ENCODE measurements at regions not wholly inside any gene's neighbourhood (a gene's known extent, or its start where the extent isn't known, plus 50 kb on each side); places are given as distances from the start of the nearest gene placed in this dataset.
"Not testable (repeated sequence)": the region's sequence is repeated elsewhere in the genome, so short reads cannot be mapped to it uniquely, and the experiment has no call there.

GRCh38 chr1:30137001-30137400 lies 586.4 kb downstream of the MATN1 start:
- Histone ChIP-seq H3K27ac (ENCODE audit: low read length) (no peak overlapping the region), H3K4me3 (ENCODE audit: low read length in 2 of 2) (no peak overlapping the region), H3K9me3 (ENCODE audit: control insufficient read depth in 2 of 2, low read length in 2 of 2) (peaks cover 0 to 4% of the 10 kb centered on the region in 2 donors), H3K4me1 (ENCODE audit: control insufficient read depth, insufficient read depth, low read length) (no peaks in the 10 kb centered on the region), H3K36me3 (ENCODE audit: control insufficient read depth in 2 of 2, insufficient read depth in 2 of 2, low read length in 2 of 2) (no peaks in the 10 kb centered on the region), H3K27me3 (ENCODE audit: control insufficient read depth in 1 of 2, insufficient read depth in 2 of 2, low read length in 2 of 2) (peaks cover 6 to 14% of the 10 kb centered on the region in 2 donors), H3K9ac (ENCODE audit: low read length in 2 of 2) (no peak overlapping the region)

- H3K4me3 ChIP-seq (ENCODE audit: low read length in 2 of 2): no peak overlapping the region
- H3K27ac ChIP-seq (ENCODE audit: low read length): no peak overlapping the region
- no peak overlapping the region for H3K9ac ChIP-seq (ENCODE audit: low read length in 2 of 2)
- no peaks in the 10 kb centered on the region for H3K36me3 ChIP-seq (ENCODE audit: control insufficient read depth in 2 of 2, insufficient read depth in 2 of 2, low read length in 2 of 2)
- no peaks in the 10 kb centered on the region for H3K4me1 ChIP-seq (ENCODE audit: control insufficient read depth, insufficient read depth, low read length)
- peaks cover 0 to 4% of the 10 kb centered on the region in 2 donors for H3K9me3 ChIP-seq (ENCODE audit: control insufficient read depth in 2 of 2, low read length in 2 of 2)
- H3K27me3 ChIP-seq (ENCODE audit: control insufficient read depth in 1 of 2, insufficient read depth in 2 of 2, low read length in 2 of 2): peaks cover 6 to 8% of the 10 kb centered on the region in 2 donors
Observed at GRCh38 chr1:30135698-30136097, 587.7 kb downstream of the MATN1 start.

- H3K9me3 ChIP-seq (ENCODE audit: control insufficient read depth in 2 of 2, low read length in 2 of 2): peaks cover 0 to 4% of the 10 kb centered on the region in 2 donors
- peaks cover 5 to 6% of the 10 kb centered on the region in 2 donors for H3K27me3 ChIP-seq (ENCODE audit: control insufficient read depth in 1 of 2, insufficient read depth in 2 of 2, low read length in 2 of 2)
- no peak overlapping the region for H3K4me3 ChIP-seq (ENCODE audit: low read length in 2 of 2)
- H3K36me3 ChIP-seq (ENCODE audit: control insufficient read depth in 2 of 2, insufficient read depth in 2 of 2, low read length in 2 of 2): no peaks in the 10 kb centered on the region
- no peaks in the 10 kb centered on the region for H3K4me1 ChIP-seq (ENCODE audit: control insufficient read depth, insufficient read depth, low read length)
- no peak overlapping the region for H3K9ac ChIP-seq (ENCODE audit: low read length in 2 of 2)
- no peak overlapping the region for H3K27ac ChIP-seq (ENCODE audit: low read length)
Observed at GRCh38 chr1:30134466-30135217, 588.7 kb downstream of the MATN1 start.

- H3K27ac ChIP-seq (ENCODE audit: low read length): no peak overlapping the region
- no peaks in the 10 kb centered on the region for H3K36me3 ChIP-seq (ENCODE audit: control insufficient read depth in 2 of 2, insufficient read depth in 2 of 2, low read length in 2 of 2)
- peaks cover 6 to 7% of the 10 kb centered on the region in 2 donors for H3K27me3 ChIP-seq (ENCODE audit: control insufficient read depth in 1 of 2, insufficient read depth in 2 of 2, low read length in 2 of 2)
- H3K4me1 ChIP-seq (ENCODE audit: control insufficient read depth, insufficient read depth, low read length): no peaks in the 10 kb centered on the region
- H3K9me3 ChIP-seq (ENCODE audit: control insufficient read depth in 2 of 2, low read length in 2 of 2): peaks cover 0 to 4% of the 10 kb centered on the region in 2 donors
- H3K9ac ChIP-seq (ENCODE audit: low read length in 2 of 2): no peak overlapping the region
- no peak overlapping the region for H3K4me3 ChIP-seq (ENCODE audit: low read length in 2 of 2)
Observed at GRCh38 chr1:30133414-30134055, 589.9 kb downstream of the MATN1 start.

- Histone ChIP-seq H3K9me3 (ENCODE audit: control insufficient read depth in 2 of 2, low read length in 2 of 2) (peaks cover 0 to 4% of the 10 kb centered on the region in 2 donors), H3K27ac (ENCODE audit: low read length) (no peak overlapping the region), H3K9ac (ENCODE audit: low read length in 2 of 2) (no peak overlapping the region), H3K27me3 (ENCODE audit: control insufficient read depth in 1 of 2, insufficient read depth in 2 of 2, low read length in 2 of 2) (peaks cover 6 to 7% of the 10 kb centered on the region in 2 donors), H3K36me3 (ENCODE audit: control insufficient read depth in 2 of 2, insufficient read depth in 2 of 2, low read length in 2 of 2) (no peaks in the 10 kb centered on the region), H3K4me3 (ENCODE audit: low read length in 2 of 2) (no peak overlapping the region), H3K4me1 (ENCODE audit: control insufficient read depth, insufficient read depth, low read length) (no peaks in the 10 kb centered on the region)
Observed at GRCh38 chr1:30132602-30133286, 590.6 kb downstream of the MATN1 start.

GRCh38 chr1:30130566-30130965 lies 592.8 kb downstream of the MATN1 start:
- not testable (repeated sequence) for H3K27ac ChIP-seq (ENCODE audit: low read length); H3K4me3 ChIP-seq (ENCODE audit: low read length in 2 of 2); H3K27me3 ChIP-seq (ENCODE audit: control insufficient read depth in 1 of 2, insufficient read depth in 2 of 2, low read length in 2 of 2); H3K4me1 ChIP-seq (ENCODE audit: control insufficient read depth, insufficient read depth, low read length); H3K36me3 ChIP-seq (ENCODE audit: control insufficient read depth in 2 of 2, insufficient read depth in 2 of 2, low read length in 2 of 2); H3K9ac ChIP-seq (ENCODE audit: low read length in 2 of 2); H3K9me3 ChIP-seq (ENCODE audit: control insufficient read depth in 2 of 2, low read length in 2 of 2)

- H3K4me3 ChIP-seq (ENCODE audit: low read length in 2 of 2): no peak overlapping the region
- no peak overlapping the region for H3K27ac ChIP-seq (ENCODE audit: low read length)
- H3K27me3 ChIP-seq (ENCODE audit: control insufficient read depth in 1 of 2, insufficient read depth in 2 of 2, low read length in 2 of 2): peaks cover 6 to 7% of the 10 kb centered on the region in 2 donors
Observed at GRCh38 chr1:30130099-30130498, 593.3 kb downstream of the MATN1 start.

GRCh38 chr1:30129421-30130055 lies 593.8 kb downstream of the MATN1 start:
- Histone ChIP-seq H3K9ac (ENCODE audit: low read length in 2 of 2) (no peak overlapping the region), H3K36me3 (ENCODE audit: control insufficient read depth in 2 of 2, insufficient read depth in 2 of 2, low read length in 2 of 2) (no peaks in the 10 kb centered on the region), H3K27ac (ENCODE audit: low read length) (no peak overlapping the region), H3K4me3 (ENCODE audit: low read length in 2 of 2) (no peak overlapping the region), H3K9me3 (ENCODE audit: control insufficient read depth in 2 of 2, low read length in 2 of 2) (no peaks in the 10 kb centered on the region), H3K4me1 (ENCODE audit: control insufficient read depth, insufficient read depth, low read length) (no peaks in the 10 kb centered on the region), H3K27me3 (ENCODE audit: control insufficient read depth in 1 of 2, insufficient read depth in 2 of 2, low read length in 2 of 2) (peaks cover 5 to 6% of the 10 kb centered on the region in 2 donors)

More at GRCh38 chr1:30130099-30130498, 593.3 kb downstream of the MATN1 start:
- no peak overlapping the region for H3K9ac ChIP-seq (ENCODE audit: low read length in 2 of 2)
- no peaks in the 10 kb centered on the region for H3K36me3 ChIP-seq (ENCODE audit: control insufficient read depth in 2 of 2, insufficient read depth in 2 of 2, low read length in 2 of 2)
- H3K9me3 ChIP-seq (ENCODE audit: control insufficient read depth in 2 of 2, low read length in 2 of 2): no peaks in the 10 kb centered on the region
- no peaks in the 10 kb centered on the region for H3K4me1 ChIP-seq (ENCODE audit: control insufficient read depth, insufficient read depth, low read length)

GRCh38 chr1:30129001-30129408 lies 594.4 kb downstream of the MATN1 start:
- Histone ChIP-seq H3K27ac (ENCODE audit: low read length) (no peak overlapping the region), H3K9ac (ENCODE audit: low read length in 2 of 2) (no peak overlapping the region), H3K9me3 (ENCODE audit: control insufficient read depth in 2 of 2, low read length in 2 of 2) (no peaks in the 10 kb centered on the region), H3K27me3 (ENCODE audit: control insufficient read depth in 1 of 2, insufficient read depth in 2 of 2, low read length in 2 of 2) (peaks cover 5 to 6% of the 10 kb centered on the region in 2 donors), H3K4me1 (ENCODE audit: control insufficient read depth, insufficient read depth, low read length) (no peaks in the 10 kb centered on the region), H3K36me3 (ENCODE audit: control insufficient read depth in 2 of 2, insufficient read depth in 2 of 2, low read length in 2 of 2) (no peaks in the 10 kb centered on the region), H3K4me3 (ENCODE audit: low read length in 2 of 2) (no peak overlapping the region)

- Histone ChIP-seq H3K36me3 (ENCODE audit: control insufficient read depth in 2 of 2, insufficient read depth in 2 of 2, low read length in 2 of 2) (no peaks in the 10 kb centered on the region), H3K4me1 (ENCODE audit: control insufficient read depth, insufficient read depth, low read length) (no peaks in the 10 kb centered on the region), H3K27ac (ENCODE audit: low read length) (no peak overlapping the region), H3K9ac (ENCODE audit: low read length in 2 of 2) (no peak overlapping the region), H3K27me3 (ENCODE audit: control insufficient read depth in 1 of 2, insufficient read depth in 2 of 2, low read length in 2 of 2) (peaks cover 2 to 6% of the 10 kb centered on the region in 2 donors), H3K4me3 (ENCODE audit: low read length in 2 of 2) (no peak overlapping the region), H3K9me3 (ENCODE audit: control insufficient read depth in 2 of 2, low read length in 2 of 2) (no peaks in the 10 kb centered on the region)
Observed at GRCh38 chr1:30126848-30127247, 596.5 kb downstream of the MATN1 start.
